GM12801 (cell line): ENCODE measurements at regions not wholly inside any gene's neighbourhood (a gene's known extent, or its start where the extent isn't known, plus 50 kb on each side); places are given as distances from the start of the nearest gene placed in this dataset.

Experiments
- TF ChIP-seq, protein P1 (sequence below): IDR thresholded peaks from one replicate; pipeline ENCODE4 v1.5.1; 2011; ENCODE audit warnings: control low read depth; ENCODE audit not compliant: insufficient read length; ENCODE audit errors: extremely low read depth

DNA sequence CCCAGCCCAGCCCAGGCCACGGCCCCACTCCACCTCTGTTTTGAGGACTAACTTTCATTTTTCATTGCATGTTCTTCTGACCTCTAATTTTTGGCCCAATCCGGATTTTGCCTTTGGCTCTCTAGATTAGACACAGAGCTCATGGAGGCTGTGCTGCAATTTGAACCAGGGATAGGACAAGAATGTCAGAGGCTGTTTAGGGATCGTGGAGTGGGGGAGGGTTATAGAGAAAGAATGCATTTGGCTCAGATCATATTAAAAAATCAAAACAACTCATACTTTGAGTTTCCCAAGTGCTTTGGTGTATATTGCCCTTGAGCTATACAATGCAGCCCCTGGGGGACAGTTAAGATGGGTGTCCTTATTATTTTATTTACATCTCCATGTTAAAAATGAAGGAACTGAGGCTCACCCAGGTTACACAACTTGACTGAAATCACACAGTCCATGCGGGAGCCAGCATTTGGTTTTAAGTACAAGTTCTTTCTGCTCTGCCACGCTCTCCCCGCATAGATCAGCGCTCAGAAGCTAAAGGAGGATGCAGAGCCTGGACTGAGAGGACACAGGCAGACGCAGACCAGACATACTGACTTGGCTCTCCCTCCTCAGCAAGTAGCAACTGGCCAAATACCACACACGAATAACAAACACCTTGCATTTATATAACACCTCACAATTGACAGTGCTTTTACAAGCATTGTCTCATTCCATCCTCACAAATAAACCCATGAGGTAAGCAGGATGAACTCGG is 126.4 kb upstream of the RAI14 start:
- TF ChIP-seq, protein P1, sequence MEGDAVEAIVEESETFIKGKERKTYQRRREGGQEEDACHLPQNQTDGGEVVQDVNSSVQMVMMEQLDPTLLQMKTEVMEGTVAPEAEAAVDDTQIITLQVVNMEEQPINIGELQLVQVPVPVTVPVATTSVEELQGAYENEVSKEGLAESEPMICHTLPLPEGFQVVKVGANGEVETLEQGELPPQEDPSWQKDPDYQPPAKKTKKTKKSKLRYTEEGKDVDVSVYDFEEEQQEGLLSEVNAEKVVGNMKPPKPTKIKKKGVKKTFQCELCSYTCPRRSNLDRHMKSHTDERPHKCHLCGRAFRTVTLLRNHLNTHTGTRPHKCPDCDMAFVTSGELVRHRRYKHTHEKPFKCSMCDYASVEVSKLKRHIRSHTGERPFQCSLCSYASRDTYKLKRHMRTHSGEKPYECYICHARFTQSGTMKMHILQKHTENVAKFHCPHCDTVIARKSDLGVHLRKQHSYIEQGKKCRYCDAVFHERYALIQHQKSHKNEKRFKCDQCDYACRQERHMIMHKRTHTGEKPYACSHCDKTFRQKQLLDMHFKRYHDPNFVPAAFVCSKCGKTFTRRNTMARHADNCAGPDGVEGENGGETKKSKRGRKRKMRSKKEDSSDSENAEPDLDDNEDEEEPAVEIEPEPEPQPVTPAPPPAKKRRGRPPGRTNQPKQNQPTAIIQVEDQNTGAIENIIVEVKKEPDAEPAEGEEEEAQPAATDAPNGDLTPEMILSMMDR, result no peak

DNA sequence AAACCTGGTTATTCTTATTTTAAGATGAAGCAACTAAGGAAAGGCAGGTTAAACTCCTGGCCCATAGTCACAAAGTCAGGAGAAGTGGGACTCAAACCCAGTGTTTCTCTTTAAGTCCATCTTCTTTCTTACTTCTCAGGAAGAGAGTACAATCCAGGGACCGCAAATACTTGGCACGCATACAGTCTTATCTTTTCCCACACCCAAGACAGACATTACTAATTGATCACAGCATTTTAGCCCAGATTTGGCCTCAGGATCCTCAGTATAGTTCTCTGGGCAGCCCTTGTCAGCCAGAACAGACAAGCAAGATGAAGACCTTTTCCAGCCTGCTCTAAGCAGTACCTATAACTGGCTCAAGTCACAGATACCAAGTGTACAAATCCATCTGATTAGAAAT is 125.5 kb upstream of the RAI14 start:
- TF ChIP-seq, protein P1, result no peak

DNA sequence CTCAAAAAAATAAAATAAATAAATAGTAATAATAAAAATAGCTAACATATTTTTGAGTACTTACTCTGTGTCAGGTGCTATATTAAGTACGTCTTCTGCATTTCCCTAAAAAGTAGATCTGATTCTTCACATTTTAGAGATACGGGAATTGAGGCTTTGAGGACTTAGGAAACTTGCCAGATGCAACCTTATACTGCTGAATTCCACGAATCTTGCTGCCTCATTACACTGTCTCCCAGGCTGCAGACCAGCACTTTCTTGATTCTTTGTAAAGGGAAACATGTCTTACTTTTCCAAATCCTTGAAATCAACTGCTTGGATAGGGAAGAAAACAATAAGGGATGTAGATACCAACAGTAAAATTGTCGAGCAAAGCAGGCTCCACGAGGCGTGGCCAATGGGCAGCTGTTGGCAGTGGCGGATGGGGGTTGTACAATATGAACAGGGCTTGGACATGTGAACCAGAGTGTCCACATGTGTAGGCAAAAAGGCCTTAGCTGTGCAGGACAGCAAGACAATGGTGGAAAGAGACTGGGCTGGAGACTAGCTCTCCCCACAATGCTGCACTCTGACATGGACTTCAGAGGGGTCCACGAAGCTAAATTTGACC is 124.3 kb upstream of the RAI14 start:
- TF ChIP-seq, protein P1, result no peak

DNA sequence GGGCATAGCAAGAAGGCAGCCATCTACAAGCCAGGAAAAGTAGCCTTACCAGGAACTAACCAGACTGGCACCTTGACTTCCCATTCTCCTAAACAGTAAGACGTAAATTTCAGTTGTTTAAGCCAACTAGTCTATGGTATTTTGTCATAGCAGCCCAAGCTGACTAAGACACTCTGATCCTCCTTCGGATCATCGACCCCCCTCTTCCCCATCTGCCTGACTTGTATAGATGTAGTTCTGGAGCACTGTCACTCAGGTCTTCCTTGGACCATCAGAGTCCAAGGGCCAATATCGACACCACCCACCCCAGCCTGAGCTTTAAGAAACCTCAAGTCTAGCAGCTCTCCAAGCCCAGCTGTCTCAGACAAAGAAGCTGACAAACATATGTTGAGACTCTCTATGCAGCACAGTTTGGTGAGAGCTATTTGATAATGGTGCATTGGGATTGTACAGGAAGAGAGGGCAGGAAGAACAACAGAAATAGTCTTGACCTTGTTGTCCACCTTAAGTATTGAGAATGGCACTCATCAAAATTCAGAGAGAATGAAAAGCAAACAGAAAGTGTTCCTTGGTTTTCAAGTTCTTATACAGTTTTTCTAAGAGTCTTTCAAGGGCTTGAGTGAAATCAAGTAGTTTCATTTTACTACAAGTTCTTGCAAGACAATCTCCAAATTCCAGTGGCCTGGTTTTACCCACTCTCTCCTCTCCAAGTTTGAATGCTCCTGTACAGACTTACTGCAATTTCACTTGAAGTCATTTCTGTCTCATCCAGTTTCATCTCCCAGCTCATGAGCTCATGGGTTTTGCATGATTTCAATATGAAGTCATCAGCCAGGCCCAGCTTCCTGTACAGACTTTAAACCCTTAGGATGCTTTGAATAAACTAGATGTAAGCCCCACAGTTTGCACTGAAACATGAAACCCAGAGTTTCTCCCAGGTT is 122.3 kb upstream of the RAI14 start:
- TF ChIP-seq, protein P1, result no peak

DNA sequence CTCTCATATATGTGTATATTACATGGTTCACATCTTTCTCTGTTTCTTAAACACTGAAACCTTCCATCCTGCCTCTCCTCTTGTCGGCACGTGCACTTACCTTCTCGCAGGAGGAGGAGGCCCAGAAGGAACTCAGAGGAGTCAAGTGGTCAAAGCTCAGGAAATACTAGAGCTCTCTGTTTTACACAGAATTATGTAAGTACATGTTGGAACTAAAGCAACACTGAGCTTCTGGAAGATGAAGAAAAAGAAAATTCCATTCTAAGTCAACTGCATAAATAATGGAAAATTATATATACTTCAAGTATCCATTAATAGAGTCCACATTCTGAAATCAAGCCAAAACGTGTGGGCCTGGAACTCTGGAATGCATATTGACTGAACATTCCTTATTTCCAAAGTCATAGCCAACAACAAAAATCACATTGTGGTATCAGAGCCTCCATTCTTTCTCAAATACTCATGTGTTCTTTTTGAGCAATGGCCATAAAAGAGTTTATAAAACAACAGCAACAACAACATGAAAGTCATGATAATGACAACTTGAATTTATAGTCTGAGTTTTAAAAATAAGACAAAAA is 121.5 kb upstream of the RAI14 start:
- TF ChIP-seq, protein P1, result no peak

DNA sequence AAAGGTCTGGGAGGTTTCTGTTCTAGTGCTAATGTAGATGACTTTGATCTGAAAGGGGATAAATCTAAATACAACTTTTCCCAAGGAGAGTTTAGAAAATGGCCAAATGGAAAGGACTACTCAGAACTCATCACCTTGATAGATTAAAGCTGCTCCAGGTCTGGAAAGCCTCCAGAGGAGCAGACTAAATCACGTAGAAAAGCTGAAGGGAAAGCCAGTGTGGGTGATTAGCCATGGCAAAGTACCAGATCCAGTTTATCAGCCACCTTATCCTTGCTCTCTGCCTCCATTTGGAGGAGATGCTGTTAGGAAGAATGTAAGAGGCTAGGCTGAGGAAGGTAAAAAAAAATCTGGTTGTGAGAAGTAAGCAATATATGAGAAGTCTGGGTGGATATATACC is 120.7 kb upstream of the RAI14 start:
- TF ChIP-seq, protein P1, result no peak
